WTC11 (cell line): ENCODE measurements at regions not wholly inside any gene's neighbourhood (a gene's known extent, or its start where the extent isn't known, plus 50 kb on each side); places are given as distances from the start of the nearest gene placed in this dataset.

Experiments
- ATAC-seq: fragments of 200-7000 bp; cut with Tn5 transposase; 2 replicates; pipeline ENCODE4 v1.10.0; 2021; ENCODE audit warnings: mild to moderate bottlenecking, moderate library complexity
- CTCF ChIA-PET: fragments of 300-600 bp; sonication (Branson Sonifier 250); formaldehyde crosslinking; loops from one replicate; lab custom pipeline; 2021; ENCODE audit warnings: antibody characterized with exemption; lab: Charles Lee
- POLR2A ChIA-PET: fragments of 350-600 bp; sonication (Branson Sonifier 250); formaldehyde crosslinking; loops from one replicate; lab custom pipeline; 2021; ENCODE audit warnings: antibody characterized with exemption; lab: Charles Lee
- DNase-seq: peaks from one replicate; pipeline ENCODE4 v3.0.0; 2021; ENCODE audit warnings: low spot score
- H3K27ac Mint-ChIP-seq: 2 replicates; pipeline ENCODE4 v1.8.0; 2021; ENCODE audit warnings: mixed read lengths
- H3K27me3 Mint-ChIP-seq: 2 replicates; pipeline ENCODE4 v1.8.0; 2021; ENCODE audit warnings: low read depth, mild to moderate bottlenecking, moderate library complexity, mixed read lengths
- H3K36me3 Mint-ChIP-seq: 2 replicates; pipeline ENCODE4 v1.8.0; 2021; ENCODE audit warnings: mixed read lengths
- H3K4me1 Mint-ChIP-seq: 2 replicates; pipeline ENCODE4 v1.8.0; 2022; ENCODE audit warnings: mixed read lengths
- H3K4me3 Mint-ChIP-seq: 2 replicates; pipeline ENCODE4 v1.8.0; 2021; ENCODE audit warnings: mild to moderate bottlenecking, moderate library complexity, mixed read lengths
- H3K9me3 Mint-ChIP-seq: 2 replicates; pipeline ENCODE4 v1.8.0; 2021; ENCODE audit warnings: mixed read lengths
- ATF1 ChIP-seq: sonication (generic); formaldehyde crosslinking; IDR thresholded peaks from 2 replicates; pipeline ENCODE4 v1.8.1; 2023; ENCODE audit warnings: mild to moderate bottlenecking, moderate library complexity, missing genetic modification reagents
- CREM ChIP-seq: sonication (generic); formaldehyde crosslinking; IDR thresholded peaks from 2 replicates; pipeline ENCODE4 v1.8.1; 2022; ENCODE audit warnings: mild to moderate bottlenecking, missing genetic modification reagents, moderate library complexity
- EMX1 ChIP-seq: fragments of 250-450 bp; sonication (Bioruptor Pico); IDR thresholded peaks from 2 replicates; pipeline ENCODE4 v1.8.0; 2021; ENCODE audit warnings: mild to moderate bottlenecking
- NFE2L1 ChIP-seq: sonication (generic); formaldehyde crosslinking; IDR thresholded peaks from 2 replicates; pipeline ENCODE4 v1.8.1; 2023; ENCODE audit warnings: missing genetic modification reagents
- NR2C2 ChIP-seq: sonication (generic); formaldehyde crosslinking; IDR thresholded peaks from 2 replicates; pipeline ENCODE4 v1.8.0; 2022; ENCODE audit warnings: mild to moderate bottlenecking, missing genetic modification reagents
- RELA ChIP-seq: sonication (generic); formaldehyde crosslinking; IDR thresholded peaks from 2 replicates; pipeline ENCODE4 v1.8.1; 2022; ENCODE audit warnings: missing genetic modification reagents, mild to moderate bottlenecking, borderline replicate concordance
- SMAD3 ChIP-seq: sonication (generic); formaldehyde crosslinking; IDR thresholded peaks from 2 replicates; pipeline ENCODE4 v1.8.0; 2022; ENCODE audit warnings: missing genetic modification reagents, mild to moderate bottlenecking, borderline replicate concordance
- TEAD1 ChIP-seq: sonication (generic); formaldehyde crosslinking; IDR thresholded peaks from 2 replicates; pipeline ENCODE4 v1.8.0; 2022; ENCODE audit warnings: mild to moderate bottlenecking, missing genetic modification reagents
- ZNF121 ChIP-seq: sonication (generic); formaldehyde crosslinking; IDR thresholded peaks from 2 replicates; pipeline ENCODE4 v1.8.0; 2023; ENCODE audit warnings: missing genetic modification reagents
- ZNF263 ChIP-seq: sonication (generic); formaldehyde crosslinking; IDR thresholded peaks from 2 replicates; pipeline ENCODE4 v1.8.1; 2022; ENCODE audit warnings: low read depth, mild to moderate bottlenecking, moderate library complexity, missing genetic modification reagents
- TF ChIP-seq, protein P1 (sequence below): sonication (generic); formaldehyde crosslinking; IDR thresholded peaks from 2 replicates; pipeline ENCODE4 v1.8.1; 2022; ENCODE audit warnings: low read depth, missing genetic modification reagents, borderline replicate concordance
- TF ChIP-seq, protein P2 (sequence below): sonication (generic); formaldehyde crosslinking; IDR thresholded peaks from 2 replicates; pipeline ENCODE4 v1.8.1; 2023; ENCODE audit warnings: mild to moderate bottlenecking, missing genetic modification reagents
- TF ChIP-seq, protein P3 (sequence below): sonication (generic); formaldehyde crosslinking; IDR thresholded peaks from 2 replicates; pipeline ENCODE4 v1.8.0; 2023; ENCODE audit warnings: missing genetic modification reagents
- TF ChIP-seq, protein P4 (sequence below): sonication (generic); formaldehyde crosslinking; IDR thresholded peaks from 2 replicates; pipeline ENCODE4 v1.8.1; 2023; ENCODE audit warnings: mild to moderate bottlenecking, missing genetic modification reagents, moderate library complexity
- TF ChIP-seq, protein P5 (sequence below): sonication (generic); formaldehyde crosslinking; IDR thresholded peaks from 2 replicates; pipeline ENCODE4 v1.8.1; 2023; ENCODE audit warnings: mild to moderate bottlenecking, missing genetic modification reagents
- TF ChIP-seq, protein P6 (sequence below): fragments of 250-450 bp; sonication (Bioruptor Pico); IDR thresholded peaks from 2 replicates; pipeline ENCODE4 v1.9.0; 2021; ENCODE audit warnings: mild to moderate bottlenecking

DNA sequence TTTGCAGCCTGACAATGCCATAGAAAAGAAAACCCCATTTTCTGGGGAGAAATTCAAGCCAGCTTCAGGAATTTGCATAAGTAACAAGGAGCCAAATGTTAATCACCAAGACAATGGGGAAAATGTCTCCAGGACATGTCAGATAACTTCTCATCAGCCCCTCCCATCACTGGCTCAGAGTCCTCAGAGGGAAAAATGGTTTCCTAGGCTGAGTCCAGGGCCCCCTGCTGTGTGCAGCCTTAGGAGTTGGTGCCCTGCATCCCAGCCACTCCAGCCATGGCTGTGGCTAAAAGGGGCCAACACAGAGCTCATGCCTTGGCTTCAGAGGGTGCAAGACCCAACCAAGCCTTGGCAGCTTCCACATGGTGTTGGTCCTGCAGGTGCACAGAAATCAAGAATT lies 63.7 kb upstream of the FANCL start:
- ATAC-seq = peak; percentile 48
- no peak overlapping the region for H3K27ac Mint-ChIP-seq
- POLR2A ChIA-PET = no interaction called here

DNA sequence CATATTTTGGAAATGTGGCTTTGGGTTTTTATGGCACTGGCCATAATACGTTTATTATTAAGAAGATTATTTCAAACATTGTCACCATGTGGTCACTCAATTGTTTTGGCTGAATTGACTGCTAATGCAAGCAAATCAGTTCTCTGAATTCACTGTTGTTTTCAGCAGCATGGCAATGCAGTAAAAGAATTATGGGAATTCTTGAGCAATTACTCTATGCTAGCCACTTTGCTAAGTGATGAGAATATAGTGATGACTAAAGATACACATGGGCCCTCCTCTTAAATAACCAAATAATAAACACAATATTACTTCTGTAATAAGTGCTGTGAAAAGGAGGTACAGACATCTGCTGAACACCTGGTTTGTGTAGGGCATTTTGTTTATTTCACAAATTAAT lies 58.0 kb upstream of the FANCL start:
- peaks cover 15% of the 10 kb centered on the region for H3K9me3 Mint-ChIP-seq
- ATAC-seq (no peak), DNase-seq (no peak)
- H3K4me3 Mint-ChIP-seq = no peak overlapping the region
- no peaks in the 10 kb centered on the region for H3K27me3 Mint-ChIP-seq
- TF ChIP-seq, protein P1, sequence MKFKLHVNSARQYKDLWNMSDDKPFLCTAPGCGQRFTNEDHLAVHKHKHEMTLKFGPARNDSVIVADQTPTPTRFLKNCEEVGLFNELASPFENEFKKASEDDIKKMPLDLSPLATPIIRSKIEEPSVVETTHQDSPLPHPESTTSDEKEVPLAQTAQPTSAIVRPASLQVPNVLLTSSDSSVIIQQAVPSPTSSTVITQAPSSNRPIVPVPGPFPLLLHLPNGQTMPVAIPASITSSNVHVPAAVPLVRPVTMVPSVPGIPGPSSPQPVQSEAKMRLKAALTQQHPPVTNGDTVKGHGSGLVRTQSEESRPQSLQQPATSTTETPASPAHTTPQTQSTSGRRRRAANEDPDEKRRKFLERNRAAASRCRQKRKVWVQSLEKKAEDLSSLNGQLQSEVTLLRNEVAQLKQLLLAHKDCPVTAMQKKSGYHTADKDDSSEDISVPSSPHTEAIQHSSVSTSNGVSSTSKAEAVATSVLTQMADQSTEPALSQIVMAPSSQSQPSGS (CRISPR knock-in tag) = no peak
- TF ChIP-seq, protein P2, sequence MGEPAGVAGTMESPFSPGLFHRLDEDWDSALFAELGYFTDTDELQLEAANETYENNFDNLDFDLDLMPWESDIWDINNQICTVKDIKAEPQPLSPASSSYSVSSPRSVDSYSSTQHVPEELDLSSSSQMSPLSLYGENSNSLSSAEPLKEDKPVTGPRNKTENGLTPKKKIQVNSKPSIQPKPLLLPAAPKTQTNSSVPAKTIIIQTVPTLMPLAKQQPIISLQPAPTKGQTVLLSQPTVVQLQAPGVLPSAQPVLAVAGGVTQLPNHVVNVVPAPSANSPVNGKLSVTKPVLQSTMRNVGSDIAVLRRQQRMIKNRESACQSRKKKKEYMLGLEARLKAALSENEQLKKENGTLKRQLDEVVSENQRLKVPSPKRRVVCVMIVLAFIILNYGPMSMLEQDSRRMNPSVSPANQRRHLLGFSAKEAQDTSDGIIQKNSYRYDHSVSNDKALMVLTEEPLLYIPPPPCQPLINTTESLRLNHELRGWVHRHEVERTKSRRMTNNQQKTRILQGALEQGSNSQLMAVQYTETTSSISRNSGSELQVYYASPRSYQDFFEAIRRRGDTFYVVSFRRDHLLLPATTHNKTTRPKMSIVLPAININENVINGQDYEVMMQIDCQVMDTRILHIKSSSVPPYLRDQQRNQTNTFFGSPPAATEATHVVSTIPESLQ (CRISPR knock-in tag) = no peak
- TF ChIP-seq NR2C2 = no peak
- peaks cover 1% of the 10 kb centered on the region for H3K36me3 Mint-ChIP-seq
- ChIA-PET CTCF (no interaction called here), POLR2A (no interaction called here)
- H3K27ac Mint-ChIP-seq = no peak overlapping the region
- no peaks in the 10 kb centered on the region for H3K4me1 Mint-ChIP-seq

More for the DNA sequence above, 63.7 kb upstream of the FANCL start:
- peaks cover 6% of the 10 kb centered on the region for H3K4me1 Mint-ChIP-seq
- peaks cover 7% of the 10 kb centered on the region for H3K36me3 Mint-ChIP-seq
- TF ChIP-seq, protein P3, sequence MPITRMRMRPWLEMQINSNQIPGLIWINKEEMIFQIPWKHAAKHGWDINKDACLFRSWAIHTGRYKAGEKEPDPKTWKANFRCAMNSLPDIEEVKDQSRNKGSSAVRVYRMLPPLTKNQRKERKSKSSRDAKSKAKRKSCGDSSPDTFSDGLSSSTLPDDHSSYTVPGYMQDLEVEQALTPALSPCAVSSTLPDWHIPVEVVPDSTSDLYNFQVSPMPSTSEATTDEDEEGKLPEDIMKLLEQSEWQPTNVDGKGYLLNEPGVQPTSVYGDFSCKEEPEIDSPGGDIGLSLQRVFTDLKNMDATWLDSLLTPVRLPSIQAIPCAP = no peak
- no peak for TF ChIP-seq RELA
- no peak for TF ChIP-seq TEAD1 (CRISPR knock-in tag)
- TF ChIP-seq, protein P4, sequence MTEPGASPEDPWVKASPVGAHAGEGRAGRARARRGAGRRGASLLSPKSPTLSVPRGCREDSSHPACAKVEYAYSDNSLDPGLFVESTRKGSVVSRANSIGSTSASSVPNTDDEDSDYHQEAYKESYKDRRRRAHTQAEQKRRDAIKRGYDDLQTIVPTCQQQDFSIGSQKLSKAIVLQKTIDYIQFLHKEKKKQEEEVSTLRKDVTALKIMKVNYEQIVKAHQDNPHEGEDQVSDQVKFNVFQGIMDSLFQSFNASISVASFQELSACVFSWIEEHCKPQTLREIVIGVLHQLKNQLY = no peak
- peaks cover 34% of the 10 kb centered on the region for H3K9me3 Mint-ChIP-seq
- CTCF ChIA-PET = no interaction called here
- H3K4me3 Mint-ChIP-seq = no peak overlapping the region
- peak; percentile 14 for DNase-seq
- no peaks in the 10 kb centered on the region for H3K27me3 Mint-ChIP-seq

DNA sequence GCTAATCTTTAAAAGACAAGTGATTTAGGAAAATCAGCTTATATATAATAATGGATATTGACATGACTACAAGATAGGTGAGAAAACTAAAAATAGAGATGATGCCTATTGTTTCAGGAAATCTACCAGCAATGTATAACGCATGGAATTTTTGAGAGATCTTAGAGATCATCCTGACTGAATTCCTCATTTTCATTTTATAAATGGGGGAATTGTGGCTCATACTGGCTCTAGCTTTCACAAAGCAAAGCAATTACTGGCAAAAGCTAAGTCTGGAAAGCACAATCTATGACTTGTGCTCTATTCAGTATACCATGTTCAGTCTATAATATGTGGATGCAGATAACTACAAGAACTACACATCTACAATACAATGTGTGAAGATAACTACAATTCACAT lies 51.9 kb upstream of the FANCL start:
- H3K4me1 Mint-ChIP-seq = peaks cover 3% of the 10 kb centered on the region
- TF ChIP-seq CREM = no peak
- TF ChIP-seq ATF1 (CRISPR knock-in tag) = no peak
- POLR2A ChIA-PET = no interaction called here
- H3K9me3 Mint-ChIP-seq = no peaks in the 10 kb centered on the region
- DNase-seq = no peak
- no peaks in the 10 kb centered on the region for H3K36me3 Mint-ChIP-seq
- H3K27ac Mint-ChIP-seq = no peak overlapping the region
- no peak overlapping the region for H3K4me3 Mint-ChIP-seq
- no peak for ATAC-seq
- CTCF ChIA-PET = no interaction called here
- H3K27me3 Mint-ChIP-seq = no peaks in the 10 kb centered on the region

DNA sequence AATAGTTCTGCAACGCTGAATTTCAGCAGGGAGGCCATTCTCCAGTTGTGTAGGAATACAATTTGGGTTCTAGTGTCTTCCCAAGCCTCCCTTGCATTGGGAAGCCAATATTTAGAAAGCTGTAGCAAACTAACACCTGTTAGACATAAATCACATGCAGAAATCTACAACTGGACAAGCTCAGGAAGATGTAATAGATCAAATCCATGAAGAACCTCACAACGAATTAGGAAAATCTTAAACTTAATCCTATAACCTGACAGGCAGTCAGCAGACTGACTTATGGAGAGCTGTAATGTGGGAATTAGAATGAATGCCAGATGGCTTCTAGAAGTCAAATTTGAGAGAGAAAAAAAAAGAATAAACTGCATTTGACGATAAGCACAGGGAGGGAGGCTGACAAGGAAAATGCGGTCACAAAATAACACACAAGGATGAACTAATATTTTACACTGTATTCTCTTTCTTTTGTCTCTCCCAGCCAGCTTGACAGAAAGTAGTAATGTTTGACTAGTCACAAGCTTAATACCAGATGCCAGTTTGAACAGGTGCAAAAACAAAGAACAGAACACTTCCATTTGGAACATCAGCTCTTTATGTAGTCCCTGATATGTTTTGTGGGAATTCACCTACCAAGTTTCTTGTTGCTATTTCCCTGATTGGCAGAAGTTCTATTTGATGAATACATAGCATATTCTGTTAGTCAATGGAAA lies 50.8 kb upstream of the FANCL start:
- ATAC-seq (no peak), DNase-seq (no peak)
- no peaks in the 10 kb centered on the region for H3K27me3 Mint-ChIP-seq
- H3K4me3 Mint-ChIP-seq = no peak overlapping the region
- ChIA-PET CTCF (no interaction called here), POLR2A (no interaction called here)
- no peaks in the 10 kb centered on the region for H3K36me3 Mint-ChIP-seq
- no peak overlapping the region for H3K27ac Mint-ChIP-seq
- no peaks in the 10 kb centered on the region for H3K9me3 Mint-ChIP-seq
- H3K4me1 Mint-ChIP-seq = peaks cover 3% of the 10 kb centered on the region
- TF ChIP-seq ZNF263 (CRISPR knock-in tag) (no peak), EMX1 (CRISPR knock-in tag) (no peak), SMAD3 (CRISPR knock-in tag) (no peak), CREM (no peak), ZNF121 (CRISPR knock-in tag) (no peak), NFE2L1 (CRISPR knock-in tag) (no peak)
- TF ChIP-seq, protein P5, sequence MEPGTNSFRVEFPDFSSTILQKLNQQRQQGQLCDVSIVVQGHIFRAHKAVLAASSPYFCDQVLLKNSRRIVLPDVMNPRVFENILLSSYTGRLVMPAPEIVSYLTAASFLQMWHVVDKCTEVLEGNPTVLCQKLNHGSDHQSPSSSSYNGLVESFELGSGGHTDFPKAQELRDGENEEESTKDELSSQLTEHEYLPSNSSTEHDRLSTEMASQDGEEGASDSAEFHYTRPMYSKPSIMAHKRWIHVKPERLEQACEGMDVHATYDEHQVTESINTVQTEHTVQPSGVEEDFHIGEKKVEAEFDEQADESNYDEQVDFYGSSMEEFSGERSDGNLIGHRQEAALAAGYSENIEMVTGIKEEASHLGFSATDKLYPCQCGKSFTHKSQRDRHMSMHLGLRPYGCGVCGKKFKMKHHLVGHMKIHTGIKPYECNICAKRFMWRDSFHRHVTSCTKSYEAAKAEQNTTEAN (CRISPR knock-in tag) = no peak
- TF ChIP-seq, protein P6, sequence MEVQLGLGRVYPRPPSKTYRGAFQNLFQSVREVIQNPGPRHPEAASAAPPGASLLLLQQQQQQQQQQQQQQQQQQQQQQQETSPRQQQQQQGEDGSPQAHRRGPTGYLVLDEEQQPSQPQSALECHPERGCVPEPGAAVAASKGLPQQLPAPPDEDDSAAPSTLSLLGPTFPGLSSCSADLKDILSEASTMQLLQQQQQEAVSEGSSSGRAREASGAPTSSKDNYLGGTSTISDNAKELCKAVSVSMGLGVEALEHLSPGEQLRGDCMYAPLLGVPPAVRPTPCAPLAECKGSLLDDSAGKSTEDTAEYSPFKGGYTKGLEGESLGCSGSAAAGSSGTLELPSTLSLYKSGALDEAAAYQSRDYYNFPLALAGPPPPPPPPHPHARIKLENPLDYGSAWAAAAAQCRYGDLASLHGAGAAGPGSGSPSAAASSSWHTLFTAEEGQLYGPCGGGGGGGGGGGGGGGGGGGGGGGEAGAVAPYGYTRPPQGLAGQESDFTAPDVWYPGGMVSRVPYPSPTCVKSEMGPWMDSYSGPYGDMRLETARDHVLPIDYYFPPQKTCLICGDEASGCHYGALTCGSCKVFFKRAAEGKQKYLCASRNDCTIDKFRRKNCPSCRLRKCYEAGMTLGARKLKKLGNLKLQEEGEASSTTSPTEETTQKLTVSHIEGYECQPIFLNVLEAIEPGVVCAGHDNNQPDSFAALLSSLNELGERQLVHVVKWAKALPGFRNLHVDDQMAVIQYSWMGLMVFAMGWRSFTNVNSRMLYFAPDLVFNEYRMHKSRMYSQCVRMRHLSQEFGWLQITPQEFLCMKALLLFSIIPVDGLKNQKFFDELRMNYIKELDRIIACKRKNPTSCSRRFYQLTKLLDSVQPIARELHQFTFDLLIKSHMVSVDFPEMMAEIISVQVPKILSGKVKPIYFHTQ (CRISPR knock-in tag) = no peak
